Endothelial cell of umbilical vein (primary cell): ENCODE measurements at regions not wholly inside any gene's neighbourhood (a gene's known extent, or its start where the extent isn't known, plus 50 kb on each side); places are given as distances from the start of the nearest gene placed in this dataset.

Experiments
- BruUV-seq: library from RNA; stranded (reverse); fragments of 400-500 nt; replicated peaks from 2 replicates; lab custom pipeline; 2021; lab: Mats Ljungman, UMichigan
- CTCF ChIA-PET: fragments of 300-600, 350-600 bp; sonication (Branson Sonifier 250); formaldehyde crosslinking; loops from one replicate; lab custom pipeline; 2021; ENCODE audit warnings: antibody characterized with exemption, inconsistent platforms; lab: Charles Lee
- POLR2A ChIA-PET: fragments of 300-600, 350-600 bp; sonication (Branson Sonifier 250); formaldehyde crosslinking; loops from one replicate; lab custom pipeline; 2021; ENCODE audit warnings: antibody characterized with exemption, inconsistent platforms; lab: Charles Lee
- DNase-seq: peaks from one replicate; pipeline ENCODE4 v3.0.0-alpha.2; 2011; ENCODE audit warnings: low read depth, low spot score
- FAIRE-seq: peaks from 2 replicates; lab custom pipeline; 2011; peaks lifted over from hg19 to GRCh38; lab: Jason Lieb, UNC
- H2AFZ ChIP-seq: 2 replicates; pipeline ENCODE4 v1.6.0; 2012; ENCODE audit warnings: low read depth, low read length, control low read depth, inconsistent platforms
- H3K27ac ChIP-seq: 2 replicates; pipeline ENCODE4 v1.5.1; 2011; ENCODE audit warnings: low read depth, mild to moderate bottlenecking, control low read depth, low read length, moderate library complexity; ENCODE audit not compliant: insufficient read depth
- H3K27me3 ChIP-seq, 2 experiments: 2 replicates each; pipeline versions ENCODE4 v1.6.0 to v1.6.1; 2011; ENCODE audit warnings: low read length in 2 of 2, mixed read lengths in 1 of 2; ENCODE audit not compliant: control insufficient read depth in 2 of 2, insufficient read depth in 2 of 2
- H3K36me3 ChIP-seq, 2 experiments: 2 replicates in 1 of 2; 3 replicates in 1 of 2; pipeline ENCODE4 v1.5.1; 2011; ENCODE audit warnings: low read length in 2 of 2, mild to moderate bottlenecking in 1 of 2, moderate library complexity in 1 of 2; ENCODE audit not compliant: control insufficient read depth in 2 of 2, insufficient read depth in 2 of 2; ENCODE audit errors: extremely low read depth in 1 of 2
- H3K4me1 ChIP-seq: 3 replicates; pipeline ENCODE4 v1.5.1; 2011; ENCODE audit warnings: mild to moderate bottlenecking, low read length; ENCODE audit not compliant: control insufficient read depth, insufficient read depth; ENCODE audit errors: extremely low read depth
- H3K4me2 ChIP-seq: 2 replicates; pipeline ENCODE4 v1.6.1; 2011; ENCODE audit warnings: low read length, control low read depth, mixed read lengths; ENCODE audit not compliant: insufficient read depth
- H3K4me3 ChIP-seq, 3 experiments: fragments of 200-600 bp in 1 of 3; sonication (generic), shearing (Covaris generic) in 1 of 3; replicated peaks in 1 of 3; 2 replicates each; pipeline ENCODE4 v1.5.1; 2011 to 2016; ENCODE audit warnings: control low read depth in 3 of 3, low read length in 3 of 3, mild to moderate bottlenecking in 2 of 3, inconsistent platforms in 1 of 3, low read depth in 1 of 3, moderate library complexity in 1 of 3; ENCODE audit not compliant: insufficient read depth in 1 of 3
- H3K79me2 ChIP-seq: 2 replicates; pipeline ENCODE4 v1.6.0; 2012; ENCODE audit warnings: low read length, inconsistent platforms; ENCODE audit not compliant: control insufficient read depth, insufficient read depth
- H3K9ac ChIP-seq: replicated peaks from 2 replicates; pipeline ENCODE3; 2011; ENCODE audit warnings: low read length, control low read depth; ENCODE audit not compliant: insufficient read depth; ENCODE audit errors: extremely low read depth
- H3K9me1 ChIP-seq: replicated peaks from 3 replicates; pipeline ENCODE4 v1.6.0; 2011; ENCODE audit warnings: mild to moderate bottlenecking, low read length; ENCODE audit not compliant: control insufficient read depth, insufficient read depth; ENCODE audit errors: extremely low read depth
- H3K9me3 ChIP-seq: replicated peaks from 2 replicates; pipeline ENCODE4 v1.5.1; 2012; ENCODE audit warnings: low read length, inconsistent platforms; ENCODE audit not compliant: control insufficient read depth, insufficient read depth
- H4K20me1 ChIP-seq: replicated peaks from 2 replicates; pipeline ENCODE3; 2011; ENCODE audit warnings: mild to moderate bottlenecking, low read length; ENCODE audit not compliant: control insufficient read depth, insufficient read depth; ENCODE audit errors: extremely low read depth
- CTCF ChIP-seq, 2 donors: IDR thresholded peaks; 1 replicate in 1 of 2; 2 replicates in 1 of 2; pipeline ENCODE4 v1.5.1; 2011; ENCODE audit warnings: low read length in 2 of 2, mild to moderate bottlenecking in 2 of 2, moderate library complexity in 2 of 2, control low read depth in 1 of 2, inconsistent platforms in 1 of 2, low read depth in 1 of 2; ENCODE audit not compliant: insufficient read depth in 1 of 2; ENCODE audit errors: extremely low read depth in 1 of 2
- EZH2 ChIP-seq: IDR thresholded peaks from 2 replicates; pipeline ENCODE4 v1.6.1; 2012; ENCODE audit warnings: borderline replicate concordance, low read depth, mild to moderate bottlenecking, moderate library complexity, low read length, inconsistent platforms; ENCODE audit not compliant: severe bottlenecking
- FOS ChIP-seq: IDR thresholded peaks from 2 replicates; pipeline ENCODE4 v1.6.1; 2011; ENCODE audit warnings: mild to moderate bottlenecking, low read length, moderate library complexity, borderline replicate concordance; ENCODE audit not compliant: insufficient read depth
- GATA2 ChIP-seq: IDR thresholded peaks from 2 replicates; pipeline ENCODE4 v1.7.0; 2011; ENCODE audit warnings: low read depth, mild to moderate bottlenecking, moderate library complexity, mixed read lengths, low read length; ENCODE audit not compliant: insufficient read length, insufficient read depth
- JUN ChIP-seq: IDR thresholded peaks from 2 replicates; pipeline ENCODE4 v1.6.1; 2011; ENCODE audit warnings: borderline replicate concordance, low read depth; ENCODE audit not compliant: insufficient read length, insufficient read depth
- MAX ChIP-seq: IDR thresholded peaks from 2 replicates; pipeline ENCODE4 v1.6.1; 2011; ENCODE audit not compliant: insufficient read depth, insufficient read length
- MYC ChIP-seq: IDR thresholded peaks from one replicate; pipeline ENCODE4 v1.6.1; 2011; ENCODE audit warnings: mild to moderate bottlenecking, low read depth, low read length
- POLR2A ChIP-seq: IDR thresholded peaks from 2 replicates; pipeline ENCODE4 v1.6.1; 2012; ENCODE audit warnings: low read depth, mild to moderate bottlenecking, control low read depth, low read length
- POLR2AphosphoS5 ChIP-seq: IDR thresholded peaks from 2 replicates; pipeline ENCODE4 v1.6.1; 2012; ENCODE audit warnings: low read depth, mild to moderate bottlenecking, control low read depth, low read length, moderate library complexity; ENCODE audit not compliant: insufficient read depth
- dilution Hi-C: fragments of 300-500 bp; cut with MboI; formaldehyde crosslinking; loops from one replicate; pipeline ENCODE4 v1.15.0; 2019; ENCODE audit warnings: low sequenced_read_pairs; ENCODE audit not compliant: extremely low pct_ligation_motif_present
- intact Hi-C: fragments of 100-400 bp; cut with micrococcal nuclease; formaldehyde crosslinking; loops from one replicate; pipeline ENCODE4 v1.10.0; 2022

- H3K9me3 ChIP-seq = no peaks in the 10 kb centered on the region
- DNase-seq = no peak
- no peak for TF ChIP-seq FOS
- no peak for TF ChIP-seq POLR2A
- TF ChIP-seq GATA2 = no peak
- TF ChIP-seq CTCF (IDR thresholded peaks at IDR 0.05; ENCODE audit: extremely low read depth in 1 of 2, insufficient read depth in 1 of 2, low read depth in 1 of 2, low read length in 2 of 2) = no peak
- no peak for TF ChIP-seq JUN
- no peak for TF ChIP-seq MYC
- no peak for TF ChIP-seq POLR2AphosphoS5
- TF ChIP-seq EZH2 = no peak
- TF ChIP-seq MAX = no peak
- FAIRE-seq = no peak
- intact Hi-C loops = no loop called here
- no peak overlapping the region for H3K4me3 ChIP-seq
- ChIA-PET POLR2A (no interaction called here), CTCF (interaction anchor here (1.2 kb wide), 1 partner anchor 152 kb away, joined by 3 read pairs; no protein-coding TSS in a partner anchor)
- no TSS peak for BruUV-seq
- no peaks in the 10 kb centered on the region for H4K20me1 ChIP-seq
- no peak overlapping the region for H3K9ac ChIP-seq
- no peaks in the 10 kb centered on the region for H3K27me3 ChIP-seq
- no peaks in the 10 kb centered on the region for H3K79me2 ChIP-seq
- no peaks in the 10 kb centered on the region for H3K36me3 ChIP-seq
- no peaks in the 10 kb centered on the region for H3K9me1 ChIP-seq
- no peak overlapping the region for H2AFZ ChIP-seq
- dilution Hi-C loops = no loop called here
- H3K4me1 ChIP-seq = peaks cover 3% of the 10 kb centered on the region
- H3K27ac ChIP-seq = no peak overlapping the region
- no peak overlapping the region for H3K4me2 ChIP-seq
Observed at GRCh38 chr18:61963705-61964104, 70.9 kb upstream of the RNF152 start.
